Tibial nerve (tissue), 4 donors: ENCODE measurements at regions not wholly inside any gene's neighbourhood (a gene's known extent, or its start where the extent isn't known, plus 50 kb on each side); places are given as distances from the start of the nearest gene placed in this dataset.

Source experiments
- DNase-seq, 2 donors: peaks; one replicate each; pipeline ENCODE4 v3.0.0-alpha.2; 2019; ENCODE audit warnings: low spot score in 2 of 2
- H3K27ac ChIP-seq, 4 donors: fragments of 200-600 bp; sonication (generic) in 3 of 4; one replicate each; pipeline ENCODE4 v1.5.1; 2017 to 2019; ENCODE audit warnings: mild to moderate bottlenecking in 1 of 4
- H3K27me3 ChIP-seq, 2 donors: fragments of 200-600 bp; sonication (generic) in 1 of 2; one replicate each; pipeline versions ENCODE4 v1.5.1 to v1.6.0; 2017 to 2019
- H3K36me3 ChIP-seq, 3 donors: fragments of 200-600 bp; sonication (generic); one replicate each; pipeline ENCODE4 v1.5.1; 2018 to 2019
- H3K4me1 ChIP-seq, 4 donors: fragments of 200-600 bp; sonication (generic) in 3 of 4; one replicate each; pipeline ENCODE4 v1.5.1; 2017 to 2019
- H3K4me3 ChIP-seq, 4 donors: fragments of 200-600 bp; sonication (generic) in 3 of 4; one replicate each; pipeline ENCODE4 v1.5.1; 2017 to 2019; ENCODE audit warnings: mild to moderate bottlenecking in 1 of 4, moderate library complexity in 1 of 4
- H3K9me3 ChIP-seq, 4 donors: fragments of 200-600 bp; sonication (generic) in 3 of 4; one replicate each; pipeline ENCODE4 v1.5.1; 2017 to 2019
- EP300 ChIP-seq, 2 donors: sonication (generic); formaldehyde crosslinking; IDR thresholded peaks; one replicate each; pipeline ENCODE4 v1.6.1; 2017; ENCODE audit warnings: antibody characterized with exemption in 2 of 2, mild to moderate bottlenecking in 1 of 2
- POLR2A ChIP-seq, 2 donors: fragments of 450-650 bp; IDR thresholded peaks; one replicate each; pipeline ENCODE4 v1.6.1; 2017; ENCODE audit warnings: antibody characterized with exemption in 2 of 2, mild to moderate bottlenecking in 2 of 2, moderate library complexity in 2 of 2
- WGBS, 2 donors: methylation state at CpG; one replicate each; pipeline ENCODE4 v1.1.5; 2018; 5-methylcytosine and 5-hydroxymethylcytosine counted together
- TF ChIP-seq, protein P1 (sequence below), 5 experiments: fragments of 200-600 bp in 3 of 5; fragments of 450-650 bp in 2 of 5; sonication (generic) in 3 of 5; IDR thresholded peaks; one replicate each; pipeline ENCODE4 v1.5.1; 2016 to 2019; ENCODE audit warnings: antibody characterized with exemption in 5 of 5, mild to moderate bottlenecking in 3 of 5, moderate library complexity in 2 of 5

DNA sequence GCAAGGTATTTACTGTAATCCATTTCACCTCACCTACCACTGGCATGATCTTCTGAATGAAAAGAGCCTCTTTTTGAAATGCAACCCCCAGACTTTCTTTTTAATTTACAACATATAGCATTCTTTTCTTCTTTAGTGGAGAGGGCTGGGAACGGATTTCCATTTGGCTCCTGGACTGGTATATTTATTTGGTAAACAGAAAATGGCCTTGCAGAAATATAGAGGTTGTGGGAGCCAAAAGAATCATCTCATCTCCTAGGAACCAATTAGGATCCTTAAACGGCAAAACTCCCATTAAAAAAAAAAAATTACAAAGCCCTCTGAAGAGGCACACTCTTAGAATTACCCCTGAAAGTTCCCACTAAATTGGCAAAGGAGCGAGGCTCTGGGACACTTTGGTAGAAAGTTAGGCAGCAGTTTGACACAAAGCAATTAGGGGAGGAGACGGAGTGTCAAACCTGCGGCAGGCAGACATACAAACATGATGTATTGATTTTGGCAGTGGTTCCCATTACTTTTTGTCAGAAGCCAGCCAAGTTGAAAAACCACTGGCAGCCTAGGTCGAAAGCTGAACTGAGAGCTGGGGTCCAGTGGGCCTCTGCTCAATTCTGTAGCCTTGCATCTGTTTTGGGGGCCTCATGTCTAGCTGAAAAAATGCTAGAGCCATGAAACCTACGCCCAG, 135.1 kb upstream of the MAGI3 start:
- H3K27ac ChIP-seq: no peak overlapping the region
- H3K4me3 ChIP-seq: no peak overlapping the region
- DNase-seq: no peak
- 51 to 61% methylated on average over 7 of the region's 7 CpGs for WGBS, 2 donors
- no peaks in the 10 kb centered on the region for H3K27me3 ChIP-seq
- no peak for TF ChIP-seq EP300 (IDR thresholded peaks at IDR 0.05)
- TF ChIP-seq, protein P1, sequence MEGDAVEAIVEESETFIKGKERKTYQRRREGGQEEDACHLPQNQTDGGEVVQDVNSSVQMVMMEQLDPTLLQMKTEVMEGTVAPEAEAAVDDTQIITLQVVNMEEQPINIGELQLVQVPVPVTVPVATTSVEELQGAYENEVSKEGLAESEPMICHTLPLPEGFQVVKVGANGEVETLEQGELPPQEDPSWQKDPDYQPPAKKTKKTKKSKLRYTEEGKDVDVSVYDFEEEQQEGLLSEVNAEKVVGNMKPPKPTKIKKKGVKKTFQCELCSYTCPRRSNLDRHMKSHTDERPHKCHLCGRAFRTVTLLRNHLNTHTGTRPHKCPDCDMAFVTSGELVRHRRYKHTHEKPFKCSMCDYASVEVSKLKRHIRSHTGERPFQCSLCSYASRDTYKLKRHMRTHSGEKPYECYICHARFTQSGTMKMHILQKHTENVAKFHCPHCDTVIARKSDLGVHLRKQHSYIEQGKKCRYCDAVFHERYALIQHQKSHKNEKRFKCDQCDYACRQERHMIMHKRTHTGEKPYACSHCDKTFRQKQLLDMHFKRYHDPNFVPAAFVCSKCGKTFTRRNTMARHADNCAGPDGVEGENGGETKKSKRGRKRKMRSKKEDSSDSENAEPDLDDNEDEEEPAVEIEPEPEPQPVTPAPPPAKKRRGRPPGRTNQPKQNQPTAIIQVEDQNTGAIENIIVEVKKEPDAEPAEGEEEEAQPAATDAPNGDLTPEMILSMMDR (IDR thresholded peaks at IDR 0.05): no peak
- TF ChIP-seq POLR2A (IDR thresholded peaks at IDR 0.05): no peak
- no peaks in the 10 kb centered on the region for H3K9me3 ChIP-seq
- no peaks in the 10 kb centered on the region for H3K36me3 ChIP-seq
- no peaks in the 10 kb centered on the region for H3K4me1 ChIP-seq

DNA sequence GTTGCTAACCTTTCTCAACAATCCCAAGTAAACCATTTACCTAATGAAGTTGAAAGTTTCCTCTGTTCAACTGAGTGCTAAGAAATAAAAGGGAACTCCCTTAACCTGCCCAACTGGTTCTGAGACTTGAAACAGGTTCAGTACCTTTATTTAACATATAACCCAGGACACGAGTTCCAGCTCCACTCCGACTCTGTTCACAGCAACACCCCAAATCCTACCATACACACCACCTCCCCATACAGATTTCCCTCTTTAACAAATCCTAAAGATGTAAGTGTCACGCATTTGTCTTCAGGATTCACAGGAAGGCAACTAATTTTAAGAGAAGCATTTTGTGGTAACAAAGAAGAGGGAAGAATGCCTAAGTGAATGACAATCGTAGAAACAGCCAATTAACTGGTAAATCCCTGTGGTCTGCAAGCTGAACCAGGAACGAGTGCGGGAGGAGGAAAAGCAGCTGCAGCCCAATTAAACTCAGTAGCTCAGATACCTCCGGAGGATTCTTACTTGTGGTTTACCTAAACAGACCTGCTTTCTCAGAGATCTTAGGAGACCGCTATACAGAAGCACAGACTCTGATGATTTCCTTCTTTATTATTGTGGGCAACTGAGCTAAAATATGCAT, 134.5 kb upstream of the MAGI3 start:
- no peak overlapping the region for H3K27ac ChIP-seq
- TF ChIP-seq POLR2A (IDR thresholded peaks at IDR 0.05) (no peak), EP300 (IDR thresholded peaks at IDR 0.05) (no peak)
- TF ChIP-seq, protein P1 (IDR thresholded peaks at IDR 0.05): no peak
- DNase-seq: no peak
- no peaks in the 10 kb centered on the region for H3K4me1 ChIP-seq
- no peak overlapping the region for H3K4me3 ChIP-seq
- H3K27me3 ChIP-seq: no peaks in the 10 kb centered on the region
- no peaks in the 10 kb centered on the region for H3K36me3 ChIP-seq
- no peaks in the 10 kb centered on the region for H3K9me3 ChIP-seq
- 48 to 49% methylated on average over 8 of the region's 8 CpGs for WGBS, 2 donors

DNA sequence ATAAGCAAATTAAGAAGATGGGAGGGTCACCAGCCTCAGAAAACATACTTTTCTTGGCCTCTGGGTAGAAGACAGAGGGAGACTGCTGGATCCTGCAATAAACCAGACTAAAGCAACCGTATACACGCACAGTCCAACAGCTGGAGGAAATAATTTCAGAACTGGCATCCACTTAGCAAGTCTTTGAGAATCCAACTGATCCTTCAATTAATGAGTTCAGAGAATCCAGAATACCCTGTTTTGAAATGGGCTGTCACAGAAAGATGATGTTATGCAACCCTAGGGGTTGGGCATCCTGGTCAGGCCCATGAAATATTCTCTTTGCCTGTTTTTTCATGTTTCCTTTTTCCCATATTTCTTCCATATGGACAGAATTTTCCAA, 134.0 kb upstream of the MAGI3 start:
- TF ChIP-seq EP300 (IDR thresholded peaks at IDR 0.05) (no peak), POLR2A (IDR thresholded peaks at IDR 0.05) (no peak)
- TF ChIP-seq, protein P1 (IDR thresholded peaks at IDR 0.05): no peak
- no peaks in the 10 kb centered on the region for H3K4me1 ChIP-seq
- 67 to 73% methylated on average over 2 of the region's 2 CpGs for WGBS, 2 donors
- no peak for DNase-seq
- no peak overlapping the region for H3K4me3 ChIP-seq
- H3K27me3 ChIP-seq: no peaks in the 10 kb centered on the region
- H3K36me3 ChIP-seq: no peaks in the 10 kb centered on the region
- no peaks in the 10 kb centered on the region for H3K9me3 ChIP-seq
- H3K27ac ChIP-seq: no peak overlapping the region

DNA sequence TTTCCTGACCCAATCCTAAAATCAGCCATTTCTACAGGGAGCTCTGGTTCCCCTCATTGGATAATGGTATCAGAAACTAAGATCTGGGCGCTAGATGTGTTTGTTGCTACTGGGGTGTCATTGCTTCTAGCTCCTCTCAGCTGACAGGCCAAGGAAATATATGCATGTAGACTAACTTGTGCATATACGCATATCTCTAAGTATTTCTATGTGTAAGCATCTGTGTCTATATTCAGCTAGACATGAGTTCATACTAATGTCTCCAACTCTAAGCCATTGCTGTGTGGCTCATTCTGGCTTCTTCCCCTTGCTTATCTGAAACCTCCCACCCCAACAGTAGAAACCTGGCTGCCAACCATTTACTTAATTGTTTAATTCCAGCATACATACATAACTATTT, 130.3 kb upstream of the MAGI3 start:
- WGBS, 2 donors: 86 to 95% methylated on average over 2 of the region's 2 CpGs
- H3K4me3 ChIP-seq: no peak overlapping the region
- TF ChIP-seq, protein P1 (IDR thresholded peaks at IDR 0.05): no peak
- TF ChIP-seq POLR2A (IDR thresholded peaks at IDR 0.05): no peak
- TF ChIP-seq EP300 (IDR thresholded peaks at IDR 0.05): no peak
- H3K4me1 ChIP-seq: no peaks in the 10 kb centered on the region
- H3K27ac ChIP-seq: no peak overlapping the region
- no peaks in the 10 kb centered on the region for H3K27me3 ChIP-seq
- DNase-seq: no peak
- H3K9me3 ChIP-seq: no peaks in the 10 kb centered on the region
- no peaks in the 10 kb centered on the region for H3K36me3 ChIP-seq

DNA sequence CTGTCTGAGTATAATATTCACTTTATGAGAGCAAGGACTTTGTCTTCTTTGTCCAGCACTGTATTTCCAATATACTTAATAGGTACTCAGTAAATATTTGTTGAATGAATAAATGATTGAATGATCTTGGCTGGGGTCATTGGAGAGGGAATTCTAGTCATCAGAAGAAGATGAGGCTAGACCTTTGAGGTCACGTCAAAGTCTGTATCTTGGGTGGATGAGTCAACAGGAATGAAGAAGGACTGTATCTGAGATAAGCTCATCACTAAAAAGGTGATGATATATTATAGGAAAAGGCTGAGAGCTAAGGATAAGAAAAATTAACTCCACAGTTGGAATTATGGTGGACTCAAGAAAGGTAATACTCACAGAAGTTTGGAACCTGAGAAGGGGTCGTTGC, 125.1 kb upstream of the MAGI3 start:
- H3K9me3 ChIP-seq: no peaks in the 10 kb centered on the region
- WGBS, 2 donors: 90 to 92% methylated on average over 2 of the region's 2 CpGs
- no peaks in the 10 kb centered on the region for H3K27me3 ChIP-seq
- no peak overlapping the region for H3K4me3 ChIP-seq
- no peak for DNase-seq
- no peaks in the 10 kb centered on the region for H3K4me1 ChIP-seq
- no peaks in the 10 kb centered on the region for H3K36me3 ChIP-seq
- H3K27ac ChIP-seq: no peak overlapping the region
- TF ChIP-seq, protein P1 (IDR thresholded peaks at IDR 0.05): no peak
